Mucosa of descending colon (tissue), 3 donors: ENCODE measurements at regions not wholly inside any gene's neighbourhood (a gene's known extent, or its start where the extent isn't known, plus 50 kb on each side); places are given as distances from the start of the nearest gene placed in this dataset.

Experiments
- ATAC-seq: fragments of 200-7000 bp; cut with Tn5 transposase; one replicate; pipeline ENCODE4 v1.9.1; 2020; ENCODE audit warnings: mild to moderate bottlenecking, moderate library complexity
- DNase-seq, 3 donors: peaks; one replicate each; pipeline ENCODE4 v3.0.0-alpha.2; 2020
- H3K36me3 ChIP-seq: fragments of 200-600 bp; one replicate; pipeline ENCODE4 v1.8.0; 2021; ENCODE audit warnings: low read depth, mild to moderate bottlenecking
- H3K4me1 ChIP-seq: fragments of 200-600 bp; one replicate; pipeline ENCODE4 v1.8.0; 2021; ENCODE audit warnings: low read depth, mild to moderate bottlenecking
- H3K4me3 ChIP-seq: fragments of 200-600 bp; one replicate; pipeline ENCODE4 v1.8.0; 2021; ENCODE audit warnings: mild to moderate bottlenecking
- H3K9me3 ChIP-seq: fragments of 200-600 bp; one replicate; pipeline ENCODE4 v1.8.0; 2021; ENCODE audit warnings: mild to moderate bottlenecking
- intact Hi-C, 2 donors: fragments of 100-400 bp; cut with DNase I in 1 of 2; cut with micrococcal nuclease in 1 of 2; formaldehyde crosslinking; loops; one replicate each; pipeline versions ENCODE4 v1.11.0 to v1.11.1; 2022; cut with DNase I, micrococcal nuclease
- TF ChIP-seq, protein P1 (sequence below): fragments of 200-600 bp; IDR thresholded peaks from one replicate; pipeline ENCODE4 v1.8.0; 2022; ENCODE audit warnings: antibody characterized with exemption, mild to moderate bottlenecking
- donor health status: DM: no; HTN: no; CAD: no; lungs with moderate emphysema.
- donor health status: DM: no; HTN: no; CAD: no.
- donor health status: DM: no; HTN: yes; CAD: no.

- intact Hi-C loops, result no loop called here
- H3K36me3 ChIP-seq, result no peaks in the 10 kb centered on the region
- H3K4me1 ChIP-seq, result no peaks in the 10 kb centered on the region
- no peak overlapping the region for H3K4me3 ChIP-seq
- no peaks in the 10 kb centered on the region for H3K9me3 ChIP-seq
- peak in 1 of 3 donors; percentile 9 for DNase-seq
- ATAC-seq, result no peak
- TF ChIP-seq, protein P1, sequence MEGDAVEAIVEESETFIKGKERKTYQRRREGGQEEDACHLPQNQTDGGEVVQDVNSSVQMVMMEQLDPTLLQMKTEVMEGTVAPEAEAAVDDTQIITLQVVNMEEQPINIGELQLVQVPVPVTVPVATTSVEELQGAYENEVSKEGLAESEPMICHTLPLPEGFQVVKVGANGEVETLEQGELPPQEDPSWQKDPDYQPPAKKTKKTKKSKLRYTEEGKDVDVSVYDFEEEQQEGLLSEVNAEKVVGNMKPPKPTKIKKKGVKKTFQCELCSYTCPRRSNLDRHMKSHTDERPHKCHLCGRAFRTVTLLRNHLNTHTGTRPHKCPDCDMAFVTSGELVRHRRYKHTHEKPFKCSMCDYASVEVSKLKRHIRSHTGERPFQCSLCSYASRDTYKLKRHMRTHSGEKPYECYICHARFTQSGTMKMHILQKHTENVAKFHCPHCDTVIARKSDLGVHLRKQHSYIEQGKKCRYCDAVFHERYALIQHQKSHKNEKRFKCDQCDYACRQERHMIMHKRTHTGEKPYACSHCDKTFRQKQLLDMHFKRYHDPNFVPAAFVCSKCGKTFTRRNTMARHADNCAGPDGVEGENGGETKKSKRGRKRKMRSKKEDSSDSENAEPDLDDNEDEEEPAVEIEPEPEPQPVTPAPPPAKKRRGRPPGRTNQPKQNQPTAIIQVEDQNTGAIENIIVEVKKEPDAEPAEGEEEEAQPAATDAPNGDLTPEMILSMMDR, result no peak
These were observed 58.7 kb upstream of the RFX8 start for GRCh38 chr2:101533561-101534148.

DNA sequence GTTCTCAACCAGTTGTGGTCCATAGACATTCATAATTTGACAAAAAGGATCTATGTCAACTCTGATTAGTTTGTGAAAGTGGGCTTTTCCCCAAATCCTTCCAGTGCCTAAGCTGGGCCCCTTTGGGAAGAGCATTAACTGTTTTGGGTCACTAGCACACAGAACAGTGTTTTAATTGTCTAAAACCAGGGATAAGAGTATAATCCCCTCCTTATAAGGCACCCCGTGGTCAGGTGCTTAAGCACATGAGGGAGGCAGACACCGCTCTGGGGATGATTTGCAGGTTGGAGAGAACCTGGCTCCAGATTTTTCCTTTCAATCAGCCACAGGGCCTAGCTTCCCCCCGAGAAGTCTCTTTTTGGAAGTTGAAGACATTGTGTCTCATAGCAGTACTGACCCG is 53.6 kb upstream of the RFX8 start:
- no peak overlapping the region for H3K4me3 ChIP-seq
- H3K9me3 ChIP-seq, result no peaks in the 10 kb centered on the region
- TF ChIP-seq, protein P1, result no peak
- DNase-seq (no peak), ATAC-seq (no peak)
- no peaks in the 10 kb centered on the region for H3K36me3 ChIP-seq
- intact Hi-C loops, result no loop called here
- H3K4me1 ChIP-seq, result no peaks in the 10 kb centered on the region

- ATAC-seq (no peak), DNase-seq (no peak)
- TF ChIP-seq, protein P1, result no peak
These were observed 50.0 kb upstream of the RFX8 start for GRCh38 chr2:101524806-101525430.

More at GRCh38 chr2:101524806-101525430, 50.0 kb upstream of the RFX8 start:
- intact Hi-C loops, result no loop called here
- Histone ChIP-seq H3K4me3 (no peak overlapping the region), H3K4me1 (no peaks in the 10 kb centered on the region), H3K36me3 (no peaks in the 10 kb centered on the region), H3K9me3 (no peaks in the 10 kb centered on the region)
